CD4-positive, alpha-beta memory T cell (primary cell): ENCODE measurements at regions not wholly inside any gene's neighbourhood (a gene's known extent, or its start where the extent isn't known, plus 50 kb on each side); places are given as distances from the start of the nearest gene placed in this dataset.

ENCODE experiments used
- CTCF ChIA-PET: fragments of 350-600 bp; sonication (Branson Sonifier 250); formaldehyde crosslinking; loops from one replicate; lab custom pipeline; 2021; ENCODE audit warnings: inconsistent platforms; ENCODE audit not compliant: partially characterized antibody; lab: Charles Lee
- POLR2A ChIA-PET: fragments of 350-600 bp; sonication (Branson Sonifier 250); formaldehyde crosslinking; loops from one replicate; lab custom pipeline; 2021; ENCODE audit not compliant: partially characterized antibody; lab: Charles Lee
- DNase-seq, 5 donors: peaks; one replicate each; pipeline versions ENCODE4 v3.0.0 to v3.0.0-alpha.2; 2020 to 2022; ENCODE audit warnings: mixed read lengths in 1 of 5
- H3K27ac ChIP-seq: one replicate; pipeline ENCODE4 v1.7.0; 2013; ENCODE audit warnings: low read depth, low read length
- H3K27me3 ChIP-seq: 2 replicates; pipeline ENCODE4 v1.7.0; 2013; ENCODE audit warnings: mild to moderate bottlenecking, low read length, moderate library complexity; ENCODE audit not compliant: insufficient read depth
- H3K36me3 ChIP-seq: 2 replicates; pipeline ENCODE4 v1.7.0; 2013; ENCODE audit warnings: mild to moderate bottlenecking, low read length, moderate library complexity; ENCODE audit not compliant: insufficient read depth
- H3K4me1 ChIP-seq: 2 replicates; pipeline ENCODE4 v1.7.0; 2013; ENCODE audit warnings: mild to moderate bottlenecking, low read length, moderate library complexity; ENCODE audit not compliant: insufficient read depth
- H3K4me3 ChIP-seq, 2 donors: one replicate each; pipeline ENCODE4 v1.7.0; 2013; ENCODE audit warnings: low read length in 2 of 2, mild to moderate bottlenecking in 1 of 2
- H3K9me3 ChIP-seq, 2 donors: one replicate each; pipeline ENCODE4 v1.7.0; 2013; ENCODE audit warnings: low read length in 2 of 2, control low read depth in 1 of 2; ENCODE audit not compliant: control insufficient read depth in 1 of 2
- H3K27ac Mint-ChIP-seq, 7 donors: one replicate each; pipeline ENCODE4 v1.8.0; 2020 to 2021; ENCODE audit warnings: mixed read lengths in 7 of 7, mild to moderate bottlenecking in 6 of 7, inconsistent platforms in 3 of 7, moderate library complexity in 3 of 7
- H3K27me3 Mint-ChIP-seq, 2 donors: one replicate each; pipeline ENCODE4 v1.8.0; 2020 to 2021; ENCODE audit warnings: mixed read lengths in 2 of 2
- H3K36me3 Mint-ChIP-seq, 2 donors: one replicate each; pipeline ENCODE4 v1.8.0; 2020 to 2021; ENCODE audit warnings: mixed read lengths in 2 of 2, inconsistent platforms in 1 of 2, mild to moderate bottlenecking in 1 of 2
- H3K4me1 Mint-ChIP-seq, 4 donors: one replicate each; pipeline ENCODE4 v1.8.0; 2020 to 2021; ENCODE audit warnings: mixed read lengths in 4 of 4, mild to moderate bottlenecking in 1 of 4
- H3K4me3 Mint-ChIP-seq, 8 donors: one replicate each; pipeline ENCODE4 v1.8.0; 2020 to 2021; ENCODE audit warnings: mixed read lengths in 8 of 8, mild to moderate bottlenecking in 7 of 8, moderate library complexity in 6 of 8, inconsistent platforms in 3 of 8
- H3K9me3 Mint-ChIP-seq, 8 donors: one replicate each; pipeline ENCODE4 v1.8.0; 2020 to 2021; ENCODE audit warnings: mixed read lengths in 8 of 8, mild to moderate bottlenecking in 5 of 8, inconsistent platforms in 3 of 8, moderate library complexity in 1 of 8
- intact Hi-C: fragments of 100-400 bp; cut with micrococcal nuclease; formaldehyde crosslinking; loops from one replicate; pipeline ENCODE4 v1.15.1; 2023

DNA sequence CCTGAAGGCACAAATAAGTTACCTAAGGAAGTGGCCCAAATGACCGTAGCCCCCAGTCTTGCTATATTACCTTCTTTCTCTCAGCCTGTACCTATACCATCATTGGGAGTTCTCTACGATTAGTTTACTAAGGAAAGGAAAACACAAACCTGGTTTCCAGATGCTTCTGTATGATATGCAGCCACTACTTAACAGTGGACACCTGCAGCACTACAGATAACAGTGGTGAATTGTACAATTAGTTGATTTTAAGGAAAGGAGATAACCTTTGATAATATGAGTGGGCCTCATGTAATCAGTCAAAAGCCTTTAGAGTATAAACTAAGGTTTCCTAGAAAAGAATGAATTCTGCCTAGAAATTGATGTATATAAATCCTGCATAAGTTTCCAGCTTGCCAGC, 1157.4 kb downstream of the KCNT2 start:
- Mint-ChIP-seq H3K27ac (no peak overlapping the region), H3K4me1 (no peaks in the 10 kb centered on the region), H3K9me3 (peaks cover 0 to 2% (median 0%) of the 10 kb centered on the region in 8 donors), H3K4me3 (no peak overlapping the region), H3K36me3 (no peaks in the 10 kb centered on the region), H3K27me3 (no peaks in the 10 kb centered on the region)
- H3K4me1 ChIP-seq = no peaks in the 10 kb centered on the region
- CTCF ChIA-PET = no interaction called here
- no peak for DNase-seq
- H3K36me3 ChIP-seq = no peaks in the 10 kb centered on the region
- POLR2A ChIA-PET = no interaction called here
- H3K9me3 ChIP-seq = no peaks in the 10 kb centered on the region
- no peaks in the 10 kb centered on the region for H3K27me3 ChIP-seq
- H3K4me3 ChIP-seq = no peak overlapping the region
- no peak overlapping the region for H3K27ac ChIP-seq
- intact Hi-C loops = no loop called here

DNA sequence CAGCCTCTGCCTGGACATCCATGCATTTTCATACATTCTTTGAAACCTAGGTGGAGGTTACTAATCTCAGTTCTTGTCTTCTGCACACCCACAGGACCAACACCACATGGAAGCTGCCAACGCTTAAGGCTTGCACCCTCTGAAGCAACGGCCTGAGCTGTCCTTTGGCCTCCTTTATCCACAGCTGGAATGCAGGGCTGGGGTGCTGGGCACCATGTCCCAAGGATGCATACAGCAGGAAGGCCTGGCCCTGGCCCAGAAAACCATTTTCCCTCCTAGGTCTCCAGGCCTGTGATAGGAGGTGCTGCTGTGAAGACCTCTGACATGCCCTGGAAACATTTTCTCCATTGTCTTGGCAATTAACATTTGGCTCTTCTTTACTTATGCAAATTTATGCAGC, 1168.6 kb downstream of the KCNT2 start:
- no peak overlapping the region for H3K27ac ChIP-seq
- ChIA-PET POLR2A (no interaction called here), CTCF (no interaction called here)
- Mint-ChIP-seq H3K4me1 (no peaks in the 10 kb centered on the region), H3K4me3 (no peak overlapping the region), H3K36me3 (no peaks in the 10 kb centered on the region), H3K27ac (no peak overlapping the region), H3K9me3 (peaks cover 0 to 3% (median 0%) of the 10 kb centered on the region in 8 donors), H3K27me3 (no peaks in the 10 kb centered on the region)
- H3K36me3 ChIP-seq = no peaks in the 10 kb centered on the region
- intact Hi-C loops = no loop called here
- no peaks in the 10 kb centered on the region for H3K27me3 ChIP-seq
- no peaks in the 10 kb centered on the region for H3K9me3 ChIP-seq
- H3K4me1 ChIP-seq = no peaks in the 10 kb centered on the region
- H3K4me3 ChIP-seq = no peak overlapping the region
- DNase-seq = no peak

DNA sequence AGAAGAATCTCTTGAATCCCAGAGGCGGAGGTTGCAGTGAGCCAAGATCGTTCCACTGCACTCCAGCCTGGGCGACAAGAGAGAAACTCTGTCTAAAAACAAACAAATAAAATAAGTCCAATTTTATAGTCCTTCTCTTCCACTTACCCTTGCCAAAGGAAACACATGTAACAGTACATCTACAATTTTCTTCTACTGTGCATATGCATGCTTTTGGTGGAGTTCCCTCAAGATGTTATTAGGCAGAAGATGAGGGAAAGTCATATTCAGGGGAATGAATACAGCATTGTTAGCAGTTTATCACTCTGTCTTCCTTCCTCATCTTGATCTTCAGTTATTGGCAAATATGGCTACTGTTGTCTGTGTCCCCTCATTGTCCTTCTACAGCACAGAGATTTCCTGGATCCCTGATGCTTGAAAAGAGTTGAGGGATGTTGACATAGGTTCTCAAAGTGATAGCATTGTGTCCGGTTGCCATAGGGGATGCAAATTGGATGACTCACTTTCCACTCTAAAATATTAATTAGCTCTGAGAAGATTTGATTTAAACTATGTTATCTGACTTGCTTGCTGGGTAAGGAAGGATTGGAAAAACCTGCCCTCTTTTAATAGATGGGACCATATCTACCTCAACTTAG, 1173.6 kb downstream of the KCNT2 start:
- Histone ChIP-seq H3K36me3 (no peaks in the 10 kb centered on the region), H3K4me1 (no peaks in the 10 kb centered on the region), H3K4me3 (no peak overlapping the region), H3K9me3 (no peaks in the 10 kb centered on the region), H3K27me3 (no peaks in the 10 kb centered on the region), H3K27ac (no peak overlapping the region)
- H3K36me3 Mint-ChIP-seq = no peaks in the 10 kb centered on the region
- ChIA-PET POLR2A (no interaction called here), CTCF (no interaction called here)
- DNase-seq = no peak
- no peaks in the 10 kb centered on the region for H3K27me3 Mint-ChIP-seq
- H3K4me1 Mint-ChIP-seq = no peaks in the 10 kb centered on the region
- intact Hi-C loops = no loop called here
- H3K27ac Mint-ChIP-seq = no peak overlapping the region
- H3K9me3 Mint-ChIP-seq = peaks cover 0 to 3% (median 0%) of the 10 kb centered on the region in 8 donors
- H3K4me3 Mint-ChIP-seq = no peak overlapping the region

DNA sequence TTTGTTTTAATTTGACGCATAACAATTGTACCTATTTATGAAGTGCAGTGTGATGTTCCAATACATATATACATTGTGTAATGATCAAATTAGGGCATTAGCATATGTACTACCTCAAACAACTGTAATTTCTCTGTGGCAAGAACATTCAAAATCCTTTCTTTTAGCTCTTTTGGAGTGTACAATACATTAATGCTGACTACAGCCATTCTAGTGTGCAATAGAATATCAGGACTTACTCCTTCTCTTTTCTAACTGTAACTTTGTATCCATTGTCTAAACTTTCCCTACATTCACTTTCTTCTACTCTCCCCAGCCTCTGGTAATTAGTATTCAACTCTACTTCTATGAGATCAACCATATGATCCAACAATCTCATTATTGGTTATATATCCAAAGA, 1177.4 kb downstream of the KCNT2 start:
- Histone ChIP-seq H3K4me3 (no peak overlapping the region), H3K36me3 (no peaks in the 10 kb centered on the region), H3K27ac (no peak overlapping the region), H3K27me3 (no peaks in the 10 kb centered on the region), H3K4me1 (no peaks in the 10 kb centered on the region), H3K9me3 (no peaks in the 10 kb centered on the region)
- H3K27me3 Mint-ChIP-seq = no peaks in the 10 kb centered on the region
- intact Hi-C loops = no loop called here
- ChIA-PET POLR2A (no interaction called here), CTCF (no interaction called here)
- H3K9me3 Mint-ChIP-seq = peaks cover 0 to 3% (median 0%) of the 10 kb centered on the region in 8 donors
- H3K27ac Mint-ChIP-seq = no peak overlapping the region
- no peaks in the 10 kb centered on the region for H3K36me3 Mint-ChIP-seq
- no peak for DNase-seq
- peaks cover 0 to 4% (median 0%) of the 10 kb centered on the region in 4 donors for H3K4me1 Mint-ChIP-seq
- H3K4me3 Mint-ChIP-seq = no peak overlapping the region

DNA sequence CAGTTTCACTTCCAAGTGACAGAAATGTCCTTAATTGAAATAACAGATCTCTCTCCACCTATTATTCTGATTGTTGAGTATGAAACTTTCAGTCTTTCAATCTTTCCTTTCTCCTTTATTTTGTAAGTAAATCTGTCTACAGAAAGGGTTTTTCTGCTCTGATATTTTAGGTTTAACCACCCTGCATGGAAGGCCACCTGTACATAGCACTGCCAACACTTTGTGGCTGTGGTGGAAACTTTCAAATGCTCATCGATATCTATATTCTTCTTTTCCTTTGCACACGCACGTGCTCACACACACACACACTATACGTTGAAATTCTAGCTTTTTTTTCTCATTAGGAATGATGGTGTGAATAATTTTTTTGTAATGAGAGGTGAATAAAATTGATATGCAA, 1179.3 kb downstream of the KCNT2 start:
- no peaks in the 10 kb centered on the region for H3K36me3 Mint-ChIP-seq
- peaks cover 0 to 4% (median 0%) of the 10 kb centered on the region in 4 donors for H3K4me1 Mint-ChIP-seq
- Histone ChIP-seq H3K4me1 (no peaks in the 10 kb centered on the region), H3K27me3 (no peaks in the 10 kb centered on the region), H3K4me3 (no peak overlapping the region), H3K36me3 (no peaks in the 10 kb centered on the region), H3K9me3 (no peaks in the 10 kb centered on the region), H3K27ac (no peak overlapping the region)
- intact Hi-C loops = no loop called here
- no peak for DNase-seq
- H3K9me3 Mint-ChIP-seq = peaks cover 0 to 3% (median 0%) of the 10 kb centered on the region in 8 donors
- H3K27ac Mint-ChIP-seq = no peak overlapping the region
- ChIA-PET POLR2A (no interaction called here), CTCF (no interaction called here)
- H3K27me3 Mint-ChIP-seq = no peaks in the 10 kb centered on the region
- no peak overlapping the region for H3K4me3 Mint-ChIP-seq

- no peak for DNase-seq
- H3K9me3 Mint-ChIP-seq = no peaks in the 10 kb centered on the region
- no peaks in the 10 kb centered on the region for H3K4me1 Mint-ChIP-seq
- H3K36me3 Mint-ChIP-seq = no peaks in the 10 kb centered on the region
- intact Hi-C loops = no loop called here
- no peaks in the 10 kb centered on the region for H3K36me3 ChIP-seq
- no peaks in the 10 kb centered on the region for H3K4me1 ChIP-seq
- H3K27me3 ChIP-seq = no peaks in the 10 kb centered on the region
- H3K27ac ChIP-seq = no peak overlapping the region
- H3K4me3 Mint-ChIP-seq = no peak overlapping the region
- H3K27ac Mint-ChIP-seq = no peak overlapping the region
- ChIA-PET CTCF (interaction anchor here (1.0 kb wide), 1 partner anchor 9 kb away, joined by 3 read pairs; no protein-coding TSS in a partner anchor), POLR2A (no interaction called here)
- H3K9me3 ChIP-seq = no peaks in the 10 kb centered on the region
- no peaks in the 10 kb centered on the region for H3K27me3 Mint-ChIP-seq
- H3K4me3 ChIP-seq = no peak overlapping the region
Observed at GRCh38 chr1:195415584-195415983, 1192.7 kb downstream of the KCNT2 start.

DNA sequence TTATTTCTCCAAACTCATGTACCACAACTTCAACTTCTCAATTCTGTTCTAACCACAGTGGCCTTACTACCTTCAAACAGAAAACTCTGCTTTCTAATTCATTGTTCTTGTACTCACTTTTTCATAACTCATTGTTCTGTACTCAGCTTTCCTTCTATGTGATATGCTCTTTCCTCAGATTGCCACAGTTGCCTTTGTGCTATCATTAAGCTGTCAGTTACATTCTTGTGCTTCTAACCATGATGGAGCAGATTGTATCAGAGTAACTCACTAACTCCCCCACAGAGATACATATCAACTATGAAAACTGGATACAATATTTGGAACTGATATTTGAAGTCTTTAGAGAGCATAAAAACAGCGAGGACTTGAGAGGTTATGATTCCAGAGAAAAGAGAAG, 1213.7 kb downstream of the KCNT2 start:
- Histone ChIP-seq H3K4me3 (no peak overlapping the region), H3K9me3 (no peaks in the 10 kb centered on the region), H3K36me3 (no peaks in the 10 kb centered on the region), H3K27me3 (no peaks in the 10 kb centered on the region), H3K27ac (no peak overlapping the region), H3K4me1 (no peaks in the 10 kb centered on the region)
- ChIA-PET CTCF (no interaction called here), POLR2A (no interaction called here)
- Mint-ChIP-seq H3K27me3 (no peaks in the 10 kb centered on the region), H3K4me3 (no peak overlapping the region), H3K27ac (no peak overlapping the region), H3K4me1 (no peaks in the 10 kb centered on the region), H3K9me3 (peaks cover 0 to 6% (median 0%) of the 10 kb centered on the region in 8 donors), H3K36me3 (no peaks in the 10 kb centered on the region)
- intact Hi-C loops = no loop called here
- no peak for DNase-seq

GRCh38 chr1:195376190-195376589, 1232.0 kb downstream of the KCNT2 start:
- intact Hi-C loops = no loop called here
- Mint-ChIP-seq H3K4me3 (no peak overlapping the region), H3K36me3 (no peaks in the 10 kb centered on the region), H3K27me3 (no peaks in the 10 kb centered on the region), H3K4me1 (no peaks in the 10 kb centered on the region), H3K27ac (no peak overlapping the region), H3K9me3 (no peaks in the 10 kb centered on the region)
- H3K36me3 ChIP-seq = no peaks in the 10 kb centered on the region
- no peaks in the 10 kb centered on the region for H3K9me3 ChIP-seq
- ChIA-PET CTCF (no interaction called here), POLR2A (no interaction called here)
- no peak for DNase-seq
- no peak overlapping the region for H3K27ac ChIP-seq
- no peaks in the 10 kb centered on the region for H3K27me3 ChIP-seq
- no peaks in the 10 kb centered on the region for H3K4me1 ChIP-seq
- H3K4me3 ChIP-seq = no peak overlapping the region
